Fibroblast of lung (primary cell): ENCODE measurements at regions not wholly inside any gene's neighbourhood (a gene's known extent, or its start where the extent isn't known, plus 50 kb on each side); places are given as distances from the start of the nearest gene placed in this dataset.

Experiments used
- DNase-seq, 2 donors: peaks; one replicate each; pipeline versions ENCODE4 v3.0.0 to v3.0.0-alpha.2; 2010; ENCODE audit warnings: low read depth in 2 of 2
- H2AFZ ChIP-seq: 2 replicates; pipeline ENCODE4 v1.5.1; 2012; ENCODE audit warnings: low read length, control low read depth, inconsistent platforms
- H3K27ac ChIP-seq: 2 replicates; pipeline ENCODE4 v1.5.1; 2011; ENCODE audit warnings: low read length, control low read depth; ENCODE audit not compliant: insufficient read depth
- H3K27me3 ChIP-seq: 2 replicates; pipeline ENCODE4 v1.5.1; 2011; ENCODE audit warnings: mild to moderate bottlenecking, low read length; ENCODE audit not compliant: control insufficient read depth, insufficient read depth
- H3K36me3 ChIP-seq: 2 replicates; pipeline ENCODE4 v1.5.1; 2011; ENCODE audit warnings: low read length; ENCODE audit not compliant: control insufficient read depth, insufficient read depth
- H3K4me1 ChIP-seq: 2 replicates; pipeline ENCODE4 v1.5.1; 2011; ENCODE audit warnings: low read length; ENCODE audit not compliant: control insufficient read depth, insufficient read depth; ENCODE audit errors: extremely low read depth
- H3K4me2 ChIP-seq: 2 replicates; pipeline ENCODE4 v1.5.1; 2011; ENCODE audit warnings: low read length, control low read depth; ENCODE audit not compliant: insufficient read depth; ENCODE audit errors: extremely low read depth
- H3K4me3 ChIP-seq, 4 experiments: fragments of 200-600 bp in 1 of 4; sonication (generic) in 1 of 4; replicated peaks in 1 of 4; 2 replicates each; pipeline ENCODE4 v1.5.1; 2011 to 2016; ENCODE audit warnings: low read length in 4 of 4, low read depth in 3 of 4, mild to moderate bottlenecking in 3 of 4, control low read depth in 2 of 4, inconsistent platforms in 1 of 4, mixed read lengths in 1 of 4; ENCODE audit not compliant: insufficient read depth in 1 of 4; ENCODE audit errors: control extremely low read depth in 1 of 4
- H3K79me2 ChIP-seq: 2 replicates; pipeline ENCODE4 v1.5.1; 2012; ENCODE audit warnings: mild to moderate bottlenecking, low read length, inconsistent platforms; ENCODE audit not compliant: control insufficient read depth, insufficient read depth
- H3K9ac ChIP-seq: 2 replicates; pipeline ENCODE4 v1.5.1; 2011; ENCODE audit warnings: mild to moderate bottlenecking, low read length, control low read depth; ENCODE audit not compliant: insufficient read depth
- H3K9me3 ChIP-seq: 2 replicates; pipeline ENCODE4 v1.5.1; 2012; ENCODE audit warnings: low read depth, low read length; ENCODE audit not compliant: control insufficient read depth, insufficient read depth
- H4K20me1 ChIP-seq: 2 replicates; pipeline ENCODE4 v1.5.1; 2011; ENCODE audit warnings: low read length; ENCODE audit not compliant: control insufficient read depth, insufficient read depth; ENCODE audit errors: extremely low read depth
- EZH2 ChIP-seq: IDR thresholded peaks from 2 replicates; pipeline ENCODE4 v1.5.1; 2012; ENCODE audit warnings: low read length, control low read depth, mild to moderate bottlenecking; ENCODE audit errors: missing control alignments
- TF ChIP-seq, protein P1 (sequence below), 2 donors: IDR thresholded peaks in 1 of 2; conservative IDR thresholded peaks in 1 of 2; 1 replicate in 1 of 2; 2 replicates in 1 of 2; pipeline ENCODE4 v1.5.1; 2011 to 2012; ENCODE audit warnings: low read length in 2 of 2, control low read depth in 1 of 2, inconsistent platforms in 1 of 2, low read depth in 1 of 2, mild to moderate bottlenecking in 1 of 2

- Histone ChIP-seq H3K9ac (no peak overlapping the region), H3K4me1 (no peaks in the 10 kb centered on the region), H3K27me3 (no peaks in the 10 kb centered on the region), H3K79me2 (no peaks in the 10 kb centered on the region), H3K27ac (no peak overlapping the region), H4K20me1 (no peaks in the 10 kb centered on the region), H3K4me3 (no peak overlapping the region), H3K9me3 (no peaks in the 10 kb centered on the region), H2AFZ (no peak overlapping the region), H3K4me2 (no peak overlapping the region), H3K36me3 (no peaks in the 10 kb centered on the region)
- DNase-seq, result no peak
- TF ChIP-seq, protein P1, sequence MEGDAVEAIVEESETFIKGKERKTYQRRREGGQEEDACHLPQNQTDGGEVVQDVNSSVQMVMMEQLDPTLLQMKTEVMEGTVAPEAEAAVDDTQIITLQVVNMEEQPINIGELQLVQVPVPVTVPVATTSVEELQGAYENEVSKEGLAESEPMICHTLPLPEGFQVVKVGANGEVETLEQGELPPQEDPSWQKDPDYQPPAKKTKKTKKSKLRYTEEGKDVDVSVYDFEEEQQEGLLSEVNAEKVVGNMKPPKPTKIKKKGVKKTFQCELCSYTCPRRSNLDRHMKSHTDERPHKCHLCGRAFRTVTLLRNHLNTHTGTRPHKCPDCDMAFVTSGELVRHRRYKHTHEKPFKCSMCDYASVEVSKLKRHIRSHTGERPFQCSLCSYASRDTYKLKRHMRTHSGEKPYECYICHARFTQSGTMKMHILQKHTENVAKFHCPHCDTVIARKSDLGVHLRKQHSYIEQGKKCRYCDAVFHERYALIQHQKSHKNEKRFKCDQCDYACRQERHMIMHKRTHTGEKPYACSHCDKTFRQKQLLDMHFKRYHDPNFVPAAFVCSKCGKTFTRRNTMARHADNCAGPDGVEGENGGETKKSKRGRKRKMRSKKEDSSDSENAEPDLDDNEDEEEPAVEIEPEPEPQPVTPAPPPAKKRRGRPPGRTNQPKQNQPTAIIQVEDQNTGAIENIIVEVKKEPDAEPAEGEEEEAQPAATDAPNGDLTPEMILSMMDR (conservative IDR thresholded peaks at IDR 0.05 in 1 of 2, IDR thresholded peaks at IDR 0.05 in 1 of 2; ENCODE audit: low read depth in 1 of 2, low read length in 2 of 2), result no peak
- no peak for TF ChIP-seq EZH2
Observed at GRCh38 chr7:370259-370625, 80.3 kb downstream of the FOXL3 start.

DNA sequence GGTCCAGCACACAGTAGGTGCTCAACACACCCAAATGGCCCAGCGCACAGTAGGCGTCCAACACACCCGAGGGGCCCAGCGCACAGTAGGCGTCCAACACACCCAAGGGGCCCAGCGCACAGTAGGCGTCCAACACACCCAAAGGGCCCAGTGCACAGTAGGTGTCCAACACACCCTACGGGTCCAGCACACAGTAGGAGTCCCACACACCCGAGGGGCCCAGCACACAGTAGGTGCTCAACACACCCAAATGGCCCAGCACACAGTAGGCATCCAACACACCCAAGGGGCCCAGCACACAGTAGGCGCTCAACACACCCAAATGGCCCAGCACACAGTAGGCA lies 80.8 kb downstream of the FOXL3 start:
- DNase-seq, result no peak
- no peak overlapping the region for H3K27ac ChIP-seq
- H3K9me3 ChIP-seq, result no peaks in the 10 kb centered on the region
- no peak overlapping the region for H3K4me3 ChIP-seq
- H3K79me2 ChIP-seq, result no peaks in the 10 kb centered on the region
- TF ChIP-seq EZH2, result no peak
- TF ChIP-seq, protein P1 (conservative IDR thresholded peaks at IDR 0.05 in 1 of 2, IDR thresholded peaks at IDR 0.05 in 1 of 2; ENCODE audit: low read depth in 1 of 2, low read length in 2 of 2), result no peak
- H2AFZ ChIP-seq, result no peak overlapping the region
- no peaks in the 10 kb centered on the region for H3K36me3 ChIP-seq
- no peaks in the 10 kb centered on the region for H3K27me3 ChIP-seq
- H3K4me2 ChIP-seq, result no peak overlapping the region
- H3K4me1 ChIP-seq, result no peaks in the 10 kb centered on the region
- H3K9ac ChIP-seq, result no peak overlapping the region
- H4K20me1 ChIP-seq, result no peaks in the 10 kb centered on the region

- TF ChIP-seq, protein P1 (conservative IDR thresholded peaks at IDR 0.05 in 1 of 2, IDR thresholded peaks at IDR 0.05 in 1 of 2; ENCODE audit: low read depth in 1 of 2, low read length in 2 of 2), result no peak
- TF ChIP-seq EZH2, result no peak
- DNase-seq, result no peak
- no peaks in the 10 kb centered on the region for H3K79me2 ChIP-seq
- H3K4me3 ChIP-seq, result no peak overlapping the region
- H3K4me2 ChIP-seq, result no peak overlapping the region
- H3K27me3 ChIP-seq, result no peaks in the 10 kb centered on the region
- H3K9ac ChIP-seq, result no peak overlapping the region
- H3K4me1 ChIP-seq, result no peaks in the 10 kb centered on the region
- H3K36me3 ChIP-seq, result no peaks in the 10 kb centered on the region
- H2AFZ ChIP-seq, result no peak overlapping the region
- H3K9me3 ChIP-seq, result no peaks in the 10 kb centered on the region
- H3K27ac ChIP-seq, result no peak overlapping the region
- no peaks in the 10 kb centered on the region for H4K20me1 ChIP-seq
Observed at GRCh38 chr7:371119-371778, 81.3 kb downstream of the FOXL3 start.
